Gastrocnemius medialis (tissue), 4 donors: ENCODE measurements at regions not wholly inside any gene's neighbourhood (a gene's known extent, or its start where the extent isn't known, plus 50 kb on each side); places are given as distances from the start of the nearest gene placed in this dataset.

Experiments used
- CTCF ChIP-seq, 5 experiments: fragments of 450-650 bp in 3 of 5; fragments of 200-600 bp in 2 of 5; sonication (generic) in 2 of 5; IDR thresholded peaks in 4 of 5; conservative IDR thresholded peaks in 1 of 5; 1 replicate in 4 of 5; 2 replicates in 1 of 5; pipeline ENCODE4 v1.5.1; 2016 to 2019; ENCODE audit warnings: antibody characterized with exemption in 5 of 5, mild to moderate bottlenecking in 3 of 5, moderate library complexity in 3 of 5
- POLR2A ChIP-seq, 2 donors: fragments of 450-650 bp; IDR thresholded peaks; one replicate each; pipeline ENCODE4 v1.6.1; 2017; ENCODE audit warnings: antibody characterized with exemption in 2 of 2, mild to moderate bottlenecking in 2 of 2, moderate library complexity in 2 of 2

GRCh38 chr12:86660488-86661147 is 404.4 kb upstream of the MGAT4C start:
- TF ChIP-seq CTCF (IDR thresholded peaks at IDR 0.05 in 4 of 5, conservative IDR thresholded peaks at IDR 0.05 in 1 of 5) = no peak
- TF ChIP-seq POLR2A (IDR thresholded peaks at IDR 0.05) = no peak
